Body of pancreas (tissue), 4 donors: ENCODE measurements at regions not wholly inside any gene's neighbourhood (a gene's known extent, or its start where the extent isn't known, plus 50 kb on each side); places are given as distances from the start of the nearest gene placed in this dataset.

Source experiments
- ATAC-seq: fragments of 150-250 bp; one replicate; pipeline ENCODE4 v1.9.1; 2016
- DNase-seq, 4 donors: peaks; one replicate each; pipeline ENCODE4 v3.0.0-alpha.2; 2019
- H3K27ac ChIP-seq, 4 donors: fragments of 200-600 bp; sonication (generic); 1 replicate in 3 of 4; 2 replicates in 1 of 4; pipeline versions ENCODE4 v1.5.1 to v1.6.1; 2016 to 2019; ENCODE audit warnings: mild to moderate bottlenecking in 1 of 4, mixed read lengths in 1 of 4, moderate library complexity in 1 of 4
- H3K27me3 ChIP-seq, 2 donors: fragments of 200-600 bp; sonication (generic); one replicate each; pipeline ENCODE4 v1.6.0; 2016; ENCODE audit warnings: mild to moderate bottlenecking in 1 of 2
- H3K36me3 ChIP-seq, 2 donors: fragments of 200-600 bp; sonication (generic); replicated peaks in 1 of 2; 2 replicates each; pipeline ENCODE4 v1.5.1; 2016; ENCODE audit warnings: low read depth in 2 of 2; ENCODE audit not compliant: insufficient read depth in 1 of 2
- H3K4me1 ChIP-seq: fragments of 200-600 bp; sonication (generic); one replicate; pipeline ENCODE4 v1.6.0; 2016
- H3K4me3 ChIP-seq, 2 donors: fragments of 200-600 bp; sonication (generic); 1 replicate in 1 of 2; 2 replicates in 1 of 2; pipeline ENCODE4 v1.5.1; 2016 to 2019
- H3K9me3 ChIP-seq, 3 donors: fragments of 200-600 bp; sonication (generic); 1 replicate in 2 of 3; 2 replicates in 1 of 3; pipeline ENCODE4 v1.5.1; 2016
- POLR2A ChIP-seq, 3 donors: fragments of 450-650 bp; IDR thresholded peaks; one replicate each; pipeline ENCODE4 v1.6.1; 2016; ENCODE audit warnings: antibody characterized with exemption in 3 of 3, mild to moderate bottlenecking in 2 of 3
- WGBS, 2 donors: methylation state at CpG; one replicate each; pipeline ENCODE4 v1.1.5; 2017; 5-methylcytosine and 5-hydroxymethylcytosine counted together
- intact Hi-C: fragments of 100-400 bp; cut with DNase I; formaldehyde crosslinking; loops from one replicate; pipeline ENCODE4 v1.15.1; 2023
- TF ChIP-seq, protein P1 (sequence below), 7 experiments: fragments of 450-650 bp in 4 of 7; fragments of 200-600 bp in 3 of 7; sonication (generic) in 3 of 7; IDR thresholded peaks; one replicate each; pipeline ENCODE4 v1.5.1; 2016 to 2019; ENCODE audit warnings: antibody characterized with exemption in 7 of 7

GRCh38 chr20:8948442-8949020 lies 120.4 kb upstream of the PLCB4 start:
- Histone ChIP-seq H3K9me3 (no peaks in the 10 kb centered on the region), H3K4me1 (no peaks in the 10 kb centered on the region), H3K4me3 (no peak overlapping the region), H3K27me3 (no peaks in the 10 kb centered on the region), H3K36me3 (no peaks in the 10 kb centered on the region), H3K27ac (no peak overlapping the region)
- TF ChIP-seq POLR2A (IDR thresholded peaks at IDR 0.05): no peak
- TF ChIP-seq, protein P1, sequence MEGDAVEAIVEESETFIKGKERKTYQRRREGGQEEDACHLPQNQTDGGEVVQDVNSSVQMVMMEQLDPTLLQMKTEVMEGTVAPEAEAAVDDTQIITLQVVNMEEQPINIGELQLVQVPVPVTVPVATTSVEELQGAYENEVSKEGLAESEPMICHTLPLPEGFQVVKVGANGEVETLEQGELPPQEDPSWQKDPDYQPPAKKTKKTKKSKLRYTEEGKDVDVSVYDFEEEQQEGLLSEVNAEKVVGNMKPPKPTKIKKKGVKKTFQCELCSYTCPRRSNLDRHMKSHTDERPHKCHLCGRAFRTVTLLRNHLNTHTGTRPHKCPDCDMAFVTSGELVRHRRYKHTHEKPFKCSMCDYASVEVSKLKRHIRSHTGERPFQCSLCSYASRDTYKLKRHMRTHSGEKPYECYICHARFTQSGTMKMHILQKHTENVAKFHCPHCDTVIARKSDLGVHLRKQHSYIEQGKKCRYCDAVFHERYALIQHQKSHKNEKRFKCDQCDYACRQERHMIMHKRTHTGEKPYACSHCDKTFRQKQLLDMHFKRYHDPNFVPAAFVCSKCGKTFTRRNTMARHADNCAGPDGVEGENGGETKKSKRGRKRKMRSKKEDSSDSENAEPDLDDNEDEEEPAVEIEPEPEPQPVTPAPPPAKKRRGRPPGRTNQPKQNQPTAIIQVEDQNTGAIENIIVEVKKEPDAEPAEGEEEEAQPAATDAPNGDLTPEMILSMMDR (IDR thresholded peaks at IDR 0.05): no peak
- ATAC-seq: no peak
- DNase-seq: no peak
- intact Hi-C loops: no loop called here
- WGBS, 2 donors: 49 to 68% methylated on average over 3 of the region's 3 CpGs

GRCh38 chr20:8951164-8951563 lies 117.7 kb upstream of the PLCB4 start:
- Histone ChIP-seq H3K4me3 (no peak overlapping the region), H3K9me3 (no peaks in the 10 kb centered on the region), H3K36me3 (no peaks in the 10 kb centered on the region), H3K27ac (no peak overlapping the region), H3K27me3 (no peaks in the 10 kb centered on the region), H3K4me1 (no peaks in the 10 kb centered on the region)
- WGBS, 2 donors: 92 to 96% methylated on average over 4 of the region's 4 CpGs
- DNase-seq: no peak
- intact Hi-C loops: no loop called here
- TF ChIP-seq, protein P1 (IDR thresholded peaks at IDR 0.05): no peak
- TF ChIP-seq POLR2A (IDR thresholded peaks at IDR 0.05): no peak
- ATAC-seq: no peak

DNA sequence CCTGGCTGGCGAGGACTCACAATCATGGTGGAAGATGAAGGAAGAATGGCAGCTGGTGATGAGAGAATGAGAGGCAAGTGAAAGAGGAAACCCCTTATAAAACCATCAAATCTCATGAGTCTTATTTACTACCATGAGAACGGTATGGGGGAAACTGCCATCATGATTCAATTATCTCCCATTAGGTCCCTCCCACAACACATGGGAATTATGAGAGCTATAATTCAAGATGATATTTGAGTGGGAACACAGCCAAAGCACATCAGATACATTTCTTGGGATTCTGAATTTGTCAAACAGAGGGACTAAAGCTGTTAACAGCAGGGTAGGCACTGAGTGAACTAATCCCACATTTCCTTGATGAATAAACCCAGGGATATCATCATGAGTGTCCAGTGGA lies 116.2 kb upstream of the PLCB4 start:
- Histone ChIP-seq H3K4me1 (no peaks in the 10 kb centered on the region), H3K9me3 (no peaks in the 10 kb centered on the region), H3K36me3 (no peaks in the 10 kb centered on the region), H3K4me3 (no peak overlapping the region), H3K27ac (no peak overlapping the region), H3K27me3 (no peaks in the 10 kb centered on the region)
- no peak for TF ChIP-seq POLR2A (IDR thresholded peaks at IDR 0.05)
- TF ChIP-seq, protein P1 (IDR thresholded peaks at IDR 0.05): no peak
- WGBS, 2 donors: 73 to 83% methylated on average over 2 of the region's 2 CpGs
- intact Hi-C loops: no loop called here
- no peak for DNase-seq
- no peak for ATAC-seq

DNA sequence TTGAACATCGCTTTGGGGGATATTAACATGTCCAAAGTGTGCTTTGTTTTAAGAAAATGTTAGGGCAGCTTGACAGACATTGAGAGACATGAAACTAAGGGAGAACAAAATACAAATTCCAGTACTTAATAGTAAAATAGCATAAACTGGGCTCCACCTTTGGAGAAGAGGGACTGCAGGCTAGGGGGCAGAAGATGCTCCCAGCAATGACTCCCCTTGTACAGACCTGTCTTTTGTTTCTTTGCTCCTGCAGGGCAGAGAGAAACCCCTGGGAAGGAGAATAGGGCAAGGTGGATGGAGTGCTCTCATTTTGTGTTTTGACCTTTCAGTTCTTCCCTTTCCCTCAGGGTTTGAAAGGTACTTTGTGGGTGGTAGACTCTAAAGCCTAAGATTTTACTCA lies 115.6 kb upstream of the PLCB4 start:
- H3K27ac ChIP-seq: no peak overlapping the region
- ATAC-seq: no peak
- H3K27me3 ChIP-seq: no peaks in the 10 kb centered on the region
- intact Hi-C loops: no loop called here
- DNase-seq: no peak
- H3K4me1 ChIP-seq: no peaks in the 10 kb centered on the region
- H3K9me3 ChIP-seq: no peaks in the 10 kb centered on the region
- H3K36me3 ChIP-seq: no peaks in the 10 kb centered on the region
- WGBS, 2 donors: 94 to 100% methylated on average over 1 of the region's 1 CpG
- no peak for TF ChIP-seq POLR2A (IDR thresholded peaks at IDR 0.05)
- TF ChIP-seq, protein P1 (IDR thresholded peaks at IDR 0.05): no peak
- no peak overlapping the region for H3K4me3 ChIP-seq

GRCh38 chr20:8960241-8960640 lies 108.6 kb upstream of the PLCB4 start:
- Histone ChIP-seq H3K27me3 (no peaks in the 10 kb centered on the region), H3K36me3 (no peaks in the 10 kb centered on the region), H3K4me3 (no peak overlapping the region), H3K27ac (no peak overlapping the region), H3K9me3 (no peaks in the 10 kb centered on the region), H3K4me1 (no peaks in the 10 kb centered on the region)
- intact Hi-C loops: no loop called here
- TF ChIP-seq, protein P1 (IDR thresholded peaks at IDR 0.05): no peak
- TF ChIP-seq POLR2A (IDR thresholded peaks at IDR 0.05): no peak
- ATAC-seq (no peak), DNase-seq (no peak)
- WGBS, 2 donors: 79 to 94% methylated on average over 4 of the region's 4 CpGs
